GM18873 (cell line): ENCODE measurements at regions not wholly inside any gene's neighbourhood (a gene's known extent, or its start where the extent isn't known, plus 50 kb on each side); places are given as distances from the start of the nearest gene placed in this dataset.

ENCODE experiments used
- ATAC-seq: cut with Tn5 transposase; IDR thresholded peaks from one replicate; pipeline ENCODE4 v1.9.1; 2021; ENCODE audit warnings: mild to moderate bottlenecking, moderate library complexity, moderate number of reproducible peaks; ENCODE audit not compliant: unreplicated experiment, low FRiP score

GRCh38 chr14:97592341-97592980 lies 795.3 kb downstream of the VRK1 start:
- no peak for ATAC-seq

GRCh38 chr14:97594306-97594705 lies 797.1 kb downstream of the VRK1 start:
- ATAC-seq: no peak

- no peak for ATAC-seq
Observed at GRCh38 chr14:97602438-97603117, 805.4 kb downstream of the VRK1 start.

GRCh38 chr14:97603201-97603600 lies 806.0 kb downstream of the VRK1 start:
- no peak for ATAC-seq

GRCh38 chr14:97604731-97605130 lies 807.5 kb downstream of the VRK1 start:
- ATAC-seq: no peak

- no peak for ATAC-seq
Observed at GRCh38 chr14:97618401-97618800, 821.2 kb downstream of the VRK1 start.

- no peak for ATAC-seq
Observed at GRCh38 chr14:97618917-97619690, 821.9 kb downstream of the VRK1 start.

- ATAC-seq: no peak
Observed at GRCh38 chr14:97620066-97620465, 822.9 kb downstream of the VRK1 start.

- no peak for ATAC-seq
Observed at GRCh38 chr14:97624985-97625384, 827.8 kb downstream of the VRK1 start.

GRCh38 chr14:97625477-97625876 lies 828.3 kb downstream of the VRK1 start:
- ATAC-seq: no peak

- no peak for ATAC-seq
Observed at GRCh38 chr14:97626088-97626487, 828.9 kb downstream of the VRK1 start.

GRCh38 chr14:97630249-97630648 lies 833.1 kb downstream of the VRK1 start:
- ATAC-seq: no peak

- ATAC-seq: no peak
Observed at GRCh38 chr14:97633131-97633738, 836.1 kb downstream of the VRK1 start.

GRCh38 chr14:97634751-97635150 lies 837.6 kb downstream of the VRK1 start:
- no peak for ATAC-seq

- ATAC-seq: no peak
Observed at GRCh38 chr14:97638864-97639263, 841.7 kb downstream of the VRK1 start.

GRCh38 chr14:97640031-97640430 lies 842.8 kb downstream of the VRK1 start:
- no peak for ATAC-seq

- no peak for ATAC-seq
Observed at GRCh38 chr14:97641827-97642226, 844.6 kb downstream of the VRK1 start.

- no peak for ATAC-seq
Observed at GRCh38 chr14:97642631-97643030, 845.4 kb downstream of the VRK1 start.

GRCh38 chr14:97644365-97644764 lies 847.2 kb downstream of the VRK1 start:
- ATAC-seq: no peak

- ATAC-seq: no peak
Observed at GRCh38 chr14:97649752-97650151, 852.6 kb downstream of the VRK1 start.
